Vagina (tissue), 2 donors: ENCODE measurements at regions not wholly inside any gene's neighbourhood (a gene's known extent, or its start where the extent isn't known, plus 50 kb on each side); places are given as distances from the start of the nearest gene placed in this dataset.

Experiments used
- POLR2AphosphoS5 ChIP-seq, 2 donors: sonication (generic); formaldehyde crosslinking; IDR thresholded peaks; one replicate each; pipeline ENCODE4 v1.9.0; 2017; ENCODE audit warnings: antibody characterized with exemption in 2 of 2, mild to moderate bottlenecking in 2 of 2, low read depth in 1 of 2; ENCODE audit not compliant: insufficient read depth in 1 of 2
- TF ChIP-seq, protein P1 (sequence below), 3 experiments: fragments of 450-650 bp in 2 of 3; fragments of 200-600 bp in 1 of 3; sonication (generic) in 1 of 3; IDR thresholded peaks; one replicate each; pipeline ENCODE4 v1.5.1; 2017 to 2019; ENCODE audit warnings: antibody characterized with exemption in 3 of 3, mild to moderate bottlenecking in 2 of 3, moderate library complexity in 2 of 3

DNA sequence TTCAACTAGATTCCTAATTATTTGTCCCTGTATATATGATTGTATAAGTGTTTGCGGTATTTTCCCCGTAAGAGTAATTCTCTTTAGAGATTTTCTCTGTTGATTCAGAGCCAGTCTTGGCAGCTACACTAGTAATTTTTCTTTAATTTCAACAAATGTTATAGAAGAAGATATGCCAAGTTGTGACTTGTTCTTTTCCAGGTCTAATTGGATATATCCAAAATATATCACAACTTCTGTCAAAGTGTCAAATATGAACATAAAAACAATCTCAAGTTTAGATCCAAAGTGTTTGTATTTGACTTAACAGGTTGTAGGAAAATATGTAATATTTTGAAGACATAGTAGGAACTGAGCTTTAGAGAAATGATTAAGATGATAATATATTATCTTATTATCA, 733.9 kb upstream of the SLITRK5 start:
- TF ChIP-seq, protein P1, sequence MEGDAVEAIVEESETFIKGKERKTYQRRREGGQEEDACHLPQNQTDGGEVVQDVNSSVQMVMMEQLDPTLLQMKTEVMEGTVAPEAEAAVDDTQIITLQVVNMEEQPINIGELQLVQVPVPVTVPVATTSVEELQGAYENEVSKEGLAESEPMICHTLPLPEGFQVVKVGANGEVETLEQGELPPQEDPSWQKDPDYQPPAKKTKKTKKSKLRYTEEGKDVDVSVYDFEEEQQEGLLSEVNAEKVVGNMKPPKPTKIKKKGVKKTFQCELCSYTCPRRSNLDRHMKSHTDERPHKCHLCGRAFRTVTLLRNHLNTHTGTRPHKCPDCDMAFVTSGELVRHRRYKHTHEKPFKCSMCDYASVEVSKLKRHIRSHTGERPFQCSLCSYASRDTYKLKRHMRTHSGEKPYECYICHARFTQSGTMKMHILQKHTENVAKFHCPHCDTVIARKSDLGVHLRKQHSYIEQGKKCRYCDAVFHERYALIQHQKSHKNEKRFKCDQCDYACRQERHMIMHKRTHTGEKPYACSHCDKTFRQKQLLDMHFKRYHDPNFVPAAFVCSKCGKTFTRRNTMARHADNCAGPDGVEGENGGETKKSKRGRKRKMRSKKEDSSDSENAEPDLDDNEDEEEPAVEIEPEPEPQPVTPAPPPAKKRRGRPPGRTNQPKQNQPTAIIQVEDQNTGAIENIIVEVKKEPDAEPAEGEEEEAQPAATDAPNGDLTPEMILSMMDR (IDR thresholded peaks at IDR 0.05) = no peak
- TF ChIP-seq POLR2AphosphoS5 (IDR thresholded peaks at IDR 0.05; ENCODE audit: insufficient read depth in 1 of 2, low read depth in 1 of 2) = no peak
